ENCODE measurements at regions not wholly inside any gene's neighbourhood (a gene's known extent, or its start where the extent isn't known, plus 50 kb on each side); places are given as distances from the start of the nearest gene placed in this dataset.

- no peak overlapping the region for H3K4me3 ChIP-seq
- peak; percentile 18 for DNase-seq (ENCODE audit: low spot score)
Measured at GRCh38 chr5:103444333-103445038, 118.1 kb downstream of the NUDT12 start.

GRCh38 chr5:103442750-103443149, 119.8 kb downstream of the NUDT12 start:
- no peak overlapping the region for H3K4me3 ChIP-seq
- TF ChIP-seq CTCF (IDR thresholded peaks at IDR 0.05) (no peak), POLR2AphosphoS5 (IDR thresholded peaks at IDR 0.05) (no peak), POLR2A (IDR thresholded peaks at IDR 0.05) (no peak)
- H3K27me3 ChIP-seq (replicated peaks; ENCODE audit: insufficient read depth): no peaks in the 10 kb centered on the region
- DNase-seq (ENCODE audit: low spot score): no peak
- H3K9me3 ChIP-seq: no peaks in the 10 kb centered on the region
- no peak overlapping the region for H3K27ac ChIP-seq
- 84% methylated on average over 5 of the region's 5 CpGs for WGBS
- no peaks in the 10 kb centered on the region for H3K36me3 ChIP-seq
- intact Hi-C loops (cut with DNase I): no loop called here
- no peaks in the 10 kb centered on the region for H3K4me1 ChIP-seq (replicated peaks)

More at GRCh38 chr5:103444333-103445038, 118.1 kb downstream of the NUDT12 start:
- Histone ChIP-seq H3K36me3 (no peaks in the 10 kb centered on the region), H3K4me1 (replicated peaks) (no peaks in the 10 kb centered on the region), H3K9me3 (no peaks in the 10 kb centered on the region), H3K27ac (peak overlapping the region; percentile 1 to 22), H3K27me3 (replicated peaks; ENCODE audit: insufficient read depth) (no peaks in the 10 kb centered on the region)
- WGBS: 55% methylated on average over 4 of the region's 4 CpGs
- TF ChIP-seq POLR2A (IDR thresholded peaks at IDR 0.05) (no peak), CTCF (IDR thresholded peaks at IDR 0.05) (no peak)
- intact Hi-C loops (cut with DNase I): no loop called here

- no peaks in the 10 kb centered on the region for H3K9me3 ChIP-seq
Measured at GRCh38 chr5:103441523-103441922, 121.1 kb downstream of the NUDT12 start.

GRCh38 chr5:103439007-103439406, 123.6 kb downstream of the NUDT12 start:
- Histone ChIP-seq H3K9me3 (no peaks in the 10 kb centered on the region), H3K4me1 (replicated peaks) (no peaks in the 10 kb centered on the region), H3K27me3 (replicated peaks; ENCODE audit: insufficient read depth) (no peaks in the 10 kb centered on the region), H3K27ac (no peak overlapping the region), H3K36me3 (no peaks in the 10 kb centered on the region), H3K4me3 (no peak overlapping the region)
- WGBS: 84% methylated on average over 2 of the region's 2 CpGs
- TF ChIP-seq POLR2AphosphoS5 (IDR thresholded peaks at IDR 0.05): no peak
- TF ChIP-seq POLR2A (IDR thresholded peaks at IDR 0.05): no peak
- intact Hi-C loops (cut with DNase I): no loop called here
- DNase-seq (ENCODE audit: low spot score): no peak

More at GRCh38 chr5:103441523-103441922, 121.1 kb downstream of the NUDT12 start:
- Histone ChIP-seq H3K36me3 (no peaks in the 10 kb centered on the region), H3K27ac (no peak overlapping the region), H3K27me3 (replicated peaks; ENCODE audit: insufficient read depth) (no peaks in the 10 kb centered on the region), H3K4me1 (replicated peaks) (no peaks in the 10 kb centered on the region), H3K4me3 (no peak overlapping the region)
- TF ChIP-seq POLR2A (IDR thresholded peaks at IDR 0.05) (no peak), CTCF (IDR thresholded peaks at IDR 0.05) (no peak), POLR2AphosphoS5 (IDR thresholded peaks at IDR 0.05) (no peak)
- no peak for DNase-seq (ENCODE audit: low spot score)
- WGBS: 37% methylated on average over 2 of the region's 2 CpGs
- intact Hi-C loops (cut with DNase I): no loop called here

GRCh38 chr5:103436656-103437055, 125.9 kb downstream of the NUDT12 start:
- intact Hi-C loops (cut with DNase I): no loop called here
- no peaks in the 10 kb centered on the region for H3K4me1 ChIP-seq (replicated peaks)
- no peaks in the 10 kb centered on the region for H3K36me3 ChIP-seq
- TF ChIP-seq CTCF (IDR thresholded peaks at IDR 0.05): no peak
- no peak for TF ChIP-seq POLR2AphosphoS5 (IDR thresholded peaks at IDR 0.05)
- TF ChIP-seq POLR2A (IDR thresholded peaks at IDR 0.05): no peak
- H3K27ac ChIP-seq: no peak overlapping the region
- no peaks in the 10 kb centered on the region for H3K9me3 ChIP-seq
- H3K27me3 ChIP-seq (replicated peaks; ENCODE audit: insufficient read depth): no peaks in the 10 kb centered on the region
- WGBS: 90% methylated on average over 2 of the region's 2 CpGs
- no peak overlapping the region for H3K4me3 ChIP-seq
- no peak for DNase-seq (ENCODE audit: low spot score)

Data from prostate gland (tissue), 2 donors.